CD4-positive, alpha-beta memory T cell (primary cell): ENCODE measurements at regions not wholly inside any gene's neighbourhood (a gene's known extent, or its start where the extent isn't known, plus 50 kb on each side); places are given as distances from the start of the nearest gene placed in this dataset.

ENCODE experiments used
- CTCF ChIA-PET: fragments of 350-600 bp; sonication (Branson Sonifier 250); formaldehyde crosslinking; loops from one replicate; lab custom pipeline; 2021; ENCODE audit warnings: inconsistent platforms; ENCODE audit not compliant: partially characterized antibody; lab: Charles Lee
- POLR2A ChIA-PET: fragments of 350-600 bp; sonication (Branson Sonifier 250); formaldehyde crosslinking; loops from one replicate; lab custom pipeline; 2021; ENCODE audit not compliant: partially characterized antibody; lab: Charles Lee
- DNase-seq, 5 donors: peaks; one replicate each; pipeline versions ENCODE4 v3.0.0 to v3.0.0-alpha.2; 2020 to 2022; ENCODE audit warnings: mixed read lengths in 1 of 5
- H3K27ac ChIP-seq: one replicate; pipeline ENCODE4 v1.7.0; 2013; ENCODE audit warnings: low read depth, low read length
- H3K27me3 ChIP-seq: 2 replicates; pipeline ENCODE4 v1.7.0; 2013; ENCODE audit warnings: mild to moderate bottlenecking, low read length, moderate library complexity; ENCODE audit not compliant: insufficient read depth
- H3K36me3 ChIP-seq: 2 replicates; pipeline ENCODE4 v1.7.0; 2013; ENCODE audit warnings: mild to moderate bottlenecking, low read length, moderate library complexity; ENCODE audit not compliant: insufficient read depth
- H3K4me1 ChIP-seq: 2 replicates; pipeline ENCODE4 v1.7.0; 2013; ENCODE audit warnings: mild to moderate bottlenecking, low read length, moderate library complexity; ENCODE audit not compliant: insufficient read depth
- H3K4me3 ChIP-seq, 2 donors: one replicate each; pipeline ENCODE4 v1.7.0; 2013; ENCODE audit warnings: low read length in 2 of 2, mild to moderate bottlenecking in 1 of 2
- H3K9me3 ChIP-seq, 2 donors: one replicate each; pipeline ENCODE4 v1.7.0; 2013; ENCODE audit warnings: low read length in 2 of 2, control low read depth in 1 of 2; ENCODE audit not compliant: control insufficient read depth in 1 of 2
- H3K27ac Mint-ChIP-seq, 7 donors: one replicate each; pipeline ENCODE4 v1.8.0; 2020 to 2021; ENCODE audit warnings: mixed read lengths in 7 of 7, mild to moderate bottlenecking in 6 of 7, inconsistent platforms in 3 of 7, moderate library complexity in 3 of 7
- H3K27me3 Mint-ChIP-seq, 2 donors: one replicate each; pipeline ENCODE4 v1.8.0; 2020 to 2021; ENCODE audit warnings: mixed read lengths in 2 of 2
- H3K36me3 Mint-ChIP-seq, 2 donors: one replicate each; pipeline ENCODE4 v1.8.0; 2020 to 2021; ENCODE audit warnings: mixed read lengths in 2 of 2, inconsistent platforms in 1 of 2, mild to moderate bottlenecking in 1 of 2
- H3K4me1 Mint-ChIP-seq, 4 donors: one replicate each; pipeline ENCODE4 v1.8.0; 2020 to 2021; ENCODE audit warnings: mixed read lengths in 4 of 4, mild to moderate bottlenecking in 1 of 4
- H3K4me3 Mint-ChIP-seq, 8 donors: one replicate each; pipeline ENCODE4 v1.8.0; 2020 to 2021; ENCODE audit warnings: mixed read lengths in 8 of 8, mild to moderate bottlenecking in 7 of 8, moderate library complexity in 6 of 8, inconsistent platforms in 3 of 8
- H3K9me3 Mint-ChIP-seq, 8 donors: one replicate each; pipeline ENCODE4 v1.8.0; 2020 to 2021; ENCODE audit warnings: mixed read lengths in 8 of 8, mild to moderate bottlenecking in 5 of 8, inconsistent platforms in 3 of 8, moderate library complexity in 1 of 8
- intact Hi-C: fragments of 100-400 bp; cut with micrococcal nuclease; formaldehyde crosslinking; loops from one replicate; pipeline ENCODE4 v1.15.1; 2023

GRCh38 chr15:60160909-60161308, 156.8 kb downstream of the FOXB1 start:
- POLR2A ChIA-PET, result no interaction called here
- Histone ChIP-seq H3K4me1 (no peaks in the 10 kb centered on the region), H3K9me3 (no peaks in the 10 kb centered on the region), H3K27me3 (no peaks in the 10 kb centered on the region), H3K36me3 (no peaks in the 10 kb centered on the region), H3K4me3 (no peak overlapping the region), H3K27ac (no peak overlapping the region)
- H3K27ac Mint-ChIP-seq, result peak overlapping the region in 1 of 7 donors; percentile 31
- no peaks in the 10 kb centered on the region for H3K36me3 Mint-ChIP-seq
- H3K27me3 Mint-ChIP-seq, result peaks cover 8 to 18% of the 10 kb centered on the region in 2 donors
- CTCF ChIA-PET, result no interaction called here
- intact Hi-C loops, result no loop called here
- no peak overlapping the region for H3K4me3 Mint-ChIP-seq
- peaks cover 0 to under 1% (median 0%) of the 10 kb centered on the region in 4 donors for H3K4me1 Mint-ChIP-seq
- no peaks in the 10 kb centered on the region for H3K9me3 Mint-ChIP-seq
- no peak for DNase-seq

GRCh38 chr15:60161704-60162103, 157.6 kb downstream of the FOXB1 start:
- H3K27ac Mint-ChIP-seq, result no peak overlapping the region
- Histone ChIP-seq H3K27ac (no peak overlapping the region), H3K27me3 (no peaks in the 10 kb centered on the region), H3K9me3 (no peaks in the 10 kb centered on the region), H3K4me1 (no peaks in the 10 kb centered on the region), H3K36me3 (no peaks in the 10 kb centered on the region), H3K4me3 (no peak overlapping the region)
- POLR2A ChIA-PET, result no interaction called here
- CTCF ChIA-PET, result interaction anchor here (1.6 kb wide), 1 partner anchor 244 kb away, joined by 4 read pairs; no protein-coding TSS in a partner anchor
- no peak overlapping the region for H3K4me3 Mint-ChIP-seq
- no peaks in the 10 kb centered on the region for H3K36me3 Mint-ChIP-seq
- H3K9me3 Mint-ChIP-seq, result no peaks in the 10 kb centered on the region
- no peaks in the 10 kb centered on the region for H3K4me1 Mint-ChIP-seq
- intact Hi-C loops, result no loop called here
- peaks cover 8 to 14% of the 10 kb centered on the region in 2 donors for H3K27me3 Mint-ChIP-seq
- DNase-seq, result no peak

- no peak overlapping the region for H3K27ac Mint-ChIP-seq
- H3K36me3 Mint-ChIP-seq, result no peaks in the 10 kb centered on the region
- Histone ChIP-seq H3K4me1 (no peaks in the 10 kb centered on the region), H3K9me3 (no peaks in the 10 kb centered on the region), H3K27me3 (no peaks in the 10 kb centered on the region), H3K36me3 (no peaks in the 10 kb centered on the region), H3K4me3 (no peak overlapping the region), H3K27ac (no peak overlapping the region)
- intact Hi-C loops, result no loop called here
- no peak for DNase-seq
- H3K4me1 Mint-ChIP-seq, result no peaks in the 10 kb centered on the region
- H3K9me3 Mint-ChIP-seq, result no peaks in the 10 kb centered on the region
- no peak overlapping the region for H3K4me3 Mint-ChIP-seq
- ChIA-PET CTCF (interaction anchor here (1.6 kb wide), 1 partner anchor 245 kb away, joined by 4 read pairs; no protein-coding TSS in a partner anchor), POLR2A (no interaction called here)
- H3K27me3 Mint-ChIP-seq, result peaks cover 5 to 9% of the 10 kb centered on the region in 2 donors
These were observed 158.3 kb downstream of the FOXB1 start for GRCh38 chr15:60162251-60162967.

- Histone ChIP-seq H3K4me3 (no peak overlapping the region), H3K27ac (no peak overlapping the region), H3K36me3 (no peaks in the 10 kb centered on the region), H3K9me3 (no peaks in the 10 kb centered on the region), H3K27me3 (no peaks in the 10 kb centered on the region), H3K4me1 (no peaks in the 10 kb centered on the region)
- Mint-ChIP-seq H3K9me3 (no peaks in the 10 kb centered on the region), H3K27ac (no peak overlapping the region), H3K4me3 (no peak overlapping the region), H3K4me1 (no peaks in the 10 kb centered on the region), H3K36me3 (no peaks in the 10 kb centered on the region), H3K27me3 (peaks cover 5 to 8% of the 10 kb centered on the region in 2 donors)
- intact Hi-C loops, result no loop called here
- ChIA-PET CTCF (interaction anchor here (1.6 kb wide), 1 partner anchor 245 kb away, joined by 4 read pairs; no protein-coding TSS in a partner anchor), POLR2A (no interaction called here)
- DNase-seq, result no peak
These were observed 158.9 kb downstream of the FOXB1 start for GRCh38 chr15:60162968-60163355.

GRCh38 chr15:60165111-60165510, 161.0 kb downstream of the FOXB1 start:
- H3K4me3 Mint-ChIP-seq, result no peak overlapping the region
- ChIA-PET POLR2A (no interaction called here), CTCF (interaction anchor here (1.6 kb wide), 1 partner anchor 14 kb away, joined by 5 read pairs; no protein-coding TSS in a partner anchor)
- H3K27me3 Mint-ChIP-seq, result peaks cover 3 to 5% of the 10 kb centered on the region in 2 donors
- H3K27ac Mint-ChIP-seq, result no peak overlapping the region
- no peak overlapping the region for H3K4me3 ChIP-seq
- no peaks in the 10 kb centered on the region for H3K36me3 ChIP-seq
- no peak overlapping the region for H3K27ac ChIP-seq
- DNase-seq, result no peak
- no peaks in the 10 kb centered on the region for H3K27me3 ChIP-seq
- H3K36me3 Mint-ChIP-seq, result no peaks in the 10 kb centered on the region
- intact Hi-C loops, result no loop called here
- H3K4me1 Mint-ChIP-seq, result no peaks in the 10 kb centered on the region
- no peaks in the 10 kb centered on the region for H3K4me1 ChIP-seq
- H3K9me3 Mint-ChIP-seq, result no peaks in the 10 kb centered on the region
- H3K9me3 ChIP-seq, result no peaks in the 10 kb centered on the region

- intact Hi-C loops, result loop anchor here (10.0 kb wide), 1 partner anchor 177 kb away; no protein-coding TSS in a partner anchor
These were observed 168.0 kb downstream of the FOXB1 start for GRCh38 chr15:60172143-60172542.

GRCh38 chr15:60179786-60180391, 175.8 kb downstream of the FOXB1 start:
- ChIA-PET CTCF (interaction anchor here (0.8 to 6.7 kb wide), 20 partner anchors 9 to 488 kb away, joined by 3 to 76 read pairs (median 4); no protein-coding TSS in a partner anchor), POLR2A (interaction anchor here (0.9 to 1.4 kb wide), 2 partner anchors 428 to 489 kb away, joined by 4 to 6 read pairs; no protein-coding TSS in a partner anchor)
- Mint-ChIP-seq H3K4me1 (no peaks in the 10 kb centered on the region), H3K9me3 (peaks cover 0 to 1% (median 0%) of the 10 kb centered on the region in 8 donors), H3K27me3 (peaks cover 8 to 18% of the 10 kb centered on the region in 2 donors), H3K27ac (no peak overlapping the region), H3K4me3 (no peak overlapping the region), H3K36me3 (no peaks in the 10 kb centered on the region)
- Histone ChIP-seq H3K27me3 (no peaks in the 10 kb centered on the region), H3K36me3 (no peaks in the 10 kb centered on the region), H3K9me3 (no peaks in the 10 kb centered on the region), H3K4me1 (no peaks in the 10 kb centered on the region), H3K27ac (no peak overlapping the region), H3K4me3 (no peak overlapping the region)
- peak; percentile 35 to 51 (median 45) for DNase-seq
- intact Hi-C loops, result loop anchor here (1.0 to 10.0 kb wide), 6 partner anchors 147 to 489 kb away; no protein-coding TSS in a partner anchor

More at GRCh38 chr15:60172143-60172542, 168.0 kb downstream of the FOXB1 start:
- H3K36me3 Mint-ChIP-seq, result no peaks in the 10 kb centered on the region
- Histone ChIP-seq H3K4me3 (no peak overlapping the region), H3K4me1 (no peaks in the 10 kb centered on the region), H3K36me3 (no peaks in the 10 kb centered on the region), H3K9me3 (no peaks in the 10 kb centered on the region), H3K27me3 (no peaks in the 10 kb centered on the region), H3K27ac (no peak overlapping the region)
- no peak overlapping the region for H3K27ac Mint-ChIP-seq
- H3K9me3 Mint-ChIP-seq, result peaks cover 0 to 2% (median 0%) of the 10 kb centered on the region in 8 donors
- ChIA-PET CTCF (interaction anchor here (1.6 kb wide), 1 partner anchor 9 kb away, joined by 5 read pairs; no protein-coding TSS in a partner anchor), POLR2A (no interaction called here)
- peaks cover 0 to 2% of the 10 kb centered on the region in 2 donors for H3K27me3 Mint-ChIP-seq
- no peaks in the 10 kb centered on the region for H3K4me1 Mint-ChIP-seq
- no peak for DNase-seq
- H3K4me3 Mint-ChIP-seq, result no peak overlapping the region
